Neutrophil (primary cell): ENCODE measurements at regions not wholly inside any gene's neighbourhood (a gene's known extent, or its start where the extent isn't known, plus 50 kb on each side); places are given as distances from the start of the nearest gene placed in this dataset.
"Not testable (repeated sequence)": the region's sequence is repeated elsewhere in the genome, so short reads cannot be mapped to it uniquely, and the experiment has no call there.

Source experiments
- H3K27ac ChIP-seq: fragments of 200-600 bp; sonication (generic); 2 replicates; pipeline ENCODE4 v1.5.1; 2016; ENCODE audit warnings: mild to moderate bottlenecking, moderate library complexity
- H3K27me3 ChIP-seq: fragments of 200-600 bp; sonication (generic); 2 replicates; pipeline ENCODE4 v1.6.0; 2016; ENCODE audit warnings: mild to moderate bottlenecking
- H3K36me3 ChIP-seq: fragments of 200-600 bp; sonication (generic); 2 replicates; pipeline ENCODE4 v1.5.1; 2017
- H3K4me1 ChIP-seq, 2 experiments: fragments of 200-600 bp in 1 of 2; sonication (generic) in 1 of 2; 1 replicate in 1 of 2; 2 replicates in 1 of 2; pipeline versions ENCODE4 v1.5.1 to v1.6.1; 2013 to 2016; ENCODE audit warnings: low read depth in 1 of 2, low read length in 1 of 2, mild to moderate bottlenecking in 1 of 2, moderate library complexity in 1 of 2; ENCODE audit not compliant: control insufficient read depth in 1 of 2, insufficient read depth in 1 of 2
- H3K4me3 ChIP-seq, 2 experiments: fragments of 200-600 bp in 1 of 2; sonication (generic) in 1 of 2; 1 replicate in 1 of 2; 2 replicates in 1 of 2; pipeline ENCODE4 v1.5.1; 2013 to 2016; ENCODE audit warnings: low read depth in 1 of 2, low read length in 1 of 2, mild to moderate bottlenecking in 1 of 2, moderate library complexity in 1 of 2
- H3K9me3 ChIP-seq: fragments of 200-600 bp; sonication (generic); 2 replicates; pipeline ENCODE4 v1.5.1; 2016
- CTCF ChIP-seq: fragments of 200-600 bp; sonication (generic); IDR thresholded peaks from 2 replicates; pipeline ENCODE4 v1.5.1; 2016; ENCODE audit warnings: antibody characterized with exemption

DNA sequence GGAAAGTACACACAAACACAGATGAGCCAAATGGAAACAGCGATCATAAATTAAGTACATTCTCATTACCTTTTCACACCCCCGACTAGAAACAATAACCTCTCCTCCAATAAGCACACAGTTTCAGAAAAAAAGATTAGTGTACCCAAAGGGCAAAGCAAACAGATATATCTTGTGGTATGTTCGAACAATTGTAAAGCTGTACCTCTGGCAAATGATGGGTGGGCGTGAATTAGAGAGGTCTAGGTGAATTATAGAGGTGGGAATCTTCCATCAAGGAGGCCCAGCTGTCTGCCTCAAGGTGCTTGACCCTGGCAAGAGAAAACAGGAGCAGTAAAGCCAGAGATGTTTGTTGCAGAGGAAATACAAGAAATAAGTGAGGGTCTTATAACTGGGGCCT, 715.3 kb upstream of the NEGR1 start:
- Histone ChIP-seq H3K36me3 (no peaks in the 10 kb centered on the region), H3K4me1 (no peaks in the 10 kb centered on the region), H3K27me3 (no peaks in the 10 kb centered on the region), H3K27ac (no peak overlapping the region), H3K9me3 (no peaks in the 10 kb centered on the region), H3K4me3 (no peak overlapping the region)
- TF ChIP-seq CTCF = no peak

DNA sequence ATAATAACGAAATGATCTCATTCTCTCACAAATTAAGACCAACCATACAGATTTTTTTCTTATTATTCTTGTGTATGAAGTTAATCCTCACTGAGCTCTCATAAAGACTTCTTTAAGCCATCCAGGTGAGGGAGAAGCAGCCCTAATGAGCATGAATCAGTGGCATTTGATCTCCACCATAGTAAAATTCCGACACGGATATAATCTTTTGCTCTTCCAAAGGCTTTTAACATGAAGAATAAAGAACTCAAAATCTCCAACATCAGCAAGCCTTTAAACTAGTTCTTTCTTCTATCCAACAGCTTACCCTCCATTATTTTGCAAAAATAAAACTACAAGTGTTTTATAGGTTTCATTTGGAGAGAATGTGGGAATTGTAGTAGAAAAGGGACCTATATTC, 714.7 kb upstream of the NEGR1 start:
- Histone ChIP-seq H3K4me1 (no peaks in the 10 kb centered on the region), H3K36me3 (no peaks in the 10 kb centered on the region), H3K9me3 (no peaks in the 10 kb centered on the region), H3K27me3 (no peaks in the 10 kb centered on the region), H3K4me3 (no peak overlapping the region), H3K27ac (no peak overlapping the region)
- TF ChIP-seq CTCF = no peak

DNA sequence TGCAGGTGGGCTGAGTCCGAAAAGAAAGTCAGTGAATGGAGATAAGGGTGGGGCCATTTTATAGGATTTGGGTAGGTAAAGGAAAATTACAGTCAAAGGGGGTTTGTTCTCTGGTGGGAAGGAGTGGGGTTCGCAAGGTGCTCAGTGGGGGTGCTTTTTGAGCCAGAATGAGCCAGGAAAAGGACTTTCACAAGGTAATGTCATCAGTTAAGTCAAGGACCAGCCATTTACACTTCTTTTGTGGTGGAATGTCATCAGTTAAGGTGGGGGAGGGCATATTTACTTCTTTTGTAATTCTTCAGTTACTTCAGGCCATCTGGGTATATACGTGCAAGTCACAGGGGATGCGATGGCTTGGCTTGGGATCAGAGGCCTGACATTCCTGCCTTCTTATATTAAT, 705.5 kb upstream of the NEGR1 start:
- not testable (repeated sequence) for H3K9me3 ChIP-seq, H3K4me3 ChIP-seq, H3K4me1 ChIP-seq, H3K27ac ChIP-seq, H3K27me3 ChIP-seq, H3K36me3 ChIP-seq

DNA sequence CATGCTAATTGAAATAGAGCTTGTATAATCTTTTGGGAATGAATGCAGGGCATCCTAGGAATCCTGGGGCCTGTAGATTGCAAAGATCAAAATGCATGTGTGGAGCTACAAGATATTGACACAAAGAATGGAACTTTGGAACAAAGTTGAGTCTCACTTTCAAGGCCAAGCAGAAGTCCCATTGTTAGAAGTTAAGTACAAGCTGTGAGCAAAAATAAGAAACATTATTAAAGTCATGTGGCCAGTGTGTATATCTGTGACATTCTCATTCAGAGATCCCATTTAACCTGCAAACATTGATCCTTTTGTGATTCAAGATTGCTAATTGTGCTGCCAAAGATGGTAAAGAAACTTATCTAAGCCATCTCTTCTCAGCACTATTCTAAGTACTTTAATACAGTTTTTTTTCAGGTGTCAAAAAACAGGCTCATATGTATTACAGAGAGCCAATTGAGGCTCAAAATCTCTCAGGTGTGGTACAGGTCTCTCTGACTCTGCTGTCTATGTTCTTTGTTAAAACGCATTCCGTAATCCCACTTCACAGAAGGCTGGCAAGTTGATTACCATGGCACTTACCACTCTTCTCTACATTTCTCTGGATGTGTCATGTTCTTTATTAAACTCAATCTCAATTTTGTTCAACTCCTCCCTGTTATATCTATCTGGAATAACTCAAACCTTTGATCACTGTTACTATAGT, 704.4 kb upstream of the NEGR1 start:
- no peak overlapping the region for H3K27ac ChIP-seq
- no peaks in the 10 kb centered on the region for H3K36me3 ChIP-seq
- H3K27me3 ChIP-seq = no peaks in the 10 kb centered on the region
- no peak for TF ChIP-seq CTCF
- no peaks in the 10 kb centered on the region for H3K4me1 ChIP-seq
- H3K9me3 ChIP-seq = no peaks in the 10 kb centered on the region
- no peak overlapping the region for H3K4me3 ChIP-seq

GRCh38 chr1:72985024-72985423, 702.7 kb upstream of the NEGR1 start:
- H3K9me3 ChIP-seq, H3K4me3 ChIP-seq: not testable (repeated sequence)

GRCh38 chr1:72983011-72983410, 700.7 kb upstream of the NEGR1 start:
- not testable (repeated sequence) for H3K4me1 ChIP-seq, H3K27ac ChIP-seq, H3K36me3 ChIP-seq, H3K27me3 ChIP-seq, H3K4me3 ChIP-seq, H3K9me3 ChIP-seq

More at GRCh38 chr1:72985024-72985423, 702.7 kb upstream of the NEGR1 start:
- not testable (repeated sequence) for H3K27ac ChIP-seq, H3K27me3 ChIP-seq, H3K4me1 ChIP-seq, H3K36me3 ChIP-seq

DNA sequence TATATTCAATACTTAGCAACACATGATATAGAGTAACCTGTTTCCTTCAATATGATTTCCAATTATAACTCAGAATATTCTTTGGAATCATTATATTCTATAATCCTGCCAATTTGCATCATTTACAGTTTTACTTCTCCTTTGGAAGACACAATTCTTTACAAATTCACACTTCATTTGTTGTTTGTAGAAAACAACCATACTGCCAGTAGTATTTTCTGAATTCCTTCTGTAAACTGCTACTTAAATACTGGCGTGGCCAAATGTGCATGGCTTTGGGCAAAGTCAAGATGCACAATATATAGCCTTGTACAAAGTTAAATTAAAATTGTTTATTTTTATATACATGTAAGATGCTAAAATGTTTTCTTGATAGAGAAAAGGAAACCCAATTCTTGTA, 687.1 kb upstream of the NEGR1 start:
- H3K36me3 ChIP-seq = no peaks in the 10 kb centered on the region
- H3K27ac ChIP-seq = no peak overlapping the region
- H3K4me1 ChIP-seq = no peaks in the 10 kb centered on the region
- no peaks in the 10 kb centered on the region for H3K27me3 ChIP-seq
- no peaks in the 10 kb centered on the region for H3K9me3 ChIP-seq
- H3K4me3 ChIP-seq = no peak overlapping the region
- TF ChIP-seq CTCF = no peak
